CD4-positive, alpha-beta T cell (primary cell): ENCODE measurements at regions not wholly inside any gene's neighbourhood (a gene's known extent, or its start where the extent isn't known, plus 50 kb on each side); places are given as distances from the start of the nearest gene placed in this dataset.

Source experiments
- ATAC-seq: fragments of 200-7000 bp; cut with Tn5 transposase; one replicate; pipeline ENCODE4 v1.10.0; 2022; ENCODE audit warnings: mild to moderate bottlenecking; ENCODE audit not compliant: poor library complexity
- CTCF ChIA-PET: fragments of 350-600 bp; sonication (Branson Sonifier 250); formaldehyde crosslinking; loops from one replicate; lab custom pipeline; 2021; ENCODE audit warnings: antibody characterized with exemption, inconsistent platforms; lab: Charles Lee
- POLR2A ChIA-PET: fragments of 350-600 bp; sonication (Branson Sonifier 250); formaldehyde crosslinking; loops from one replicate; lab custom pipeline; 2021; ENCODE audit warnings: antibody characterized with exemption, inconsistent platforms; lab: Charles Lee
- DNase-seq, 14 experiments: peaks; one replicate each; pipeline ENCODE4 v3.0.0-alpha.2; 2013 to 2020; ENCODE audit warnings: mixed read lengths in 2 of 14
- H3K27ac ChIP-seq, 2 donors: one replicate each; pipeline versions ENCODE4 v1.5.1 to v1.7.0; 2013; ENCODE audit warnings: low read length in 2 of 2, low read depth in 1 of 2, mild to moderate bottlenecking in 1 of 2
- H3K27me3 ChIP-seq, 2 experiments: 1 replicate in 1 of 2; 2 replicates in 1 of 2; pipeline versions ENCODE4 v1.6.1 to v1.7.0; 2013; ENCODE audit warnings: low read length in 2 of 2, control low read depth in 1 of 2, mild to moderate bottlenecking in 1 of 2, moderate library complexity in 1 of 2; ENCODE audit not compliant: insufficient read depth in 2 of 2, control insufficient read depth in 1 of 2
- H3K36me3 ChIP-seq: one replicate; pipeline ENCODE4 v1.6.1; 2013; ENCODE audit warnings: low read length, control low read depth; ENCODE audit not compliant: insufficient read depth
- H3K4me1 ChIP-seq: one replicate; pipeline ENCODE4 v1.6.1; 2013; ENCODE audit warnings: low read length, control low read depth; ENCODE audit not compliant: insufficient read depth
- H3K4me3 ChIP-seq: one replicate; pipeline ENCODE4 v1.5.1; 2013; ENCODE audit warnings: mild to moderate bottlenecking, low read length, moderate library complexity
- H3K9me3 ChIP-seq, 2 experiments: 1 replicate in 1 of 2; 2 replicates in 1 of 2; pipeline versions ENCODE4 v1.6.1 to v1.7.0; 2013; ENCODE audit warnings: low read length in 2 of 2, mild to moderate bottlenecking in 2 of 2, control low read depth in 1 of 2, moderate library complexity in 1 of 2; ENCODE audit not compliant: control insufficient read depth in 1 of 2, insufficient read depth in 1 of 2
- H3K27ac Mint-ChIP-seq: one replicate; pipeline ENCODE4 v1.8.0; 2020; ENCODE audit warnings: mixed read lengths
- H3K27me3 Mint-ChIP-seq: one replicate; pipeline ENCODE4 v1.8.0; 2021; ENCODE audit warnings: mixed read lengths
- H3K36me3 Mint-ChIP-seq: one replicate; pipeline ENCODE4 v1.8.0; 2021; ENCODE audit warnings: low read depth, mixed read lengths
- H3K4me1 Mint-ChIP-seq: one replicate; pipeline ENCODE4 v1.8.0; 2021; ENCODE audit warnings: low read depth, mixed read lengths
- H3K4me3 Mint-ChIP-seq: one replicate; pipeline ENCODE4 v1.8.0; 2020; ENCODE audit warnings: mild to moderate bottlenecking, mixed read lengths
- H3K9me3 Mint-ChIP-seq: one replicate; pipeline ENCODE4 v1.8.0; 2020; ENCODE audit warnings: mixed read lengths
- intact Hi-C, 2 experiments: fragments of 100-400 bp; cut with DNase I in 1 of 2; cut with micrococcal nuclease in 1 of 2; formaldehyde crosslinking; loops; one replicate each; pipeline versions ENCODE4 v1.15.1 to v1.9.0; 2023 to 2025; cut with DNase I, micrococcal nuclease
- TF ChIP-seq, protein P1 (sequence below): fragments of 200-600 bp; IDR thresholded peaks from one replicate; pipeline ENCODE4 v1.8.0; 2022; ENCODE audit warnings: antibody characterized with exemption, mild to moderate bottlenecking

GRCh38 chr12:90489141-90489540 lies 465.8 kb downstream of the CCER1 start:
- TF ChIP-seq, protein P1, sequence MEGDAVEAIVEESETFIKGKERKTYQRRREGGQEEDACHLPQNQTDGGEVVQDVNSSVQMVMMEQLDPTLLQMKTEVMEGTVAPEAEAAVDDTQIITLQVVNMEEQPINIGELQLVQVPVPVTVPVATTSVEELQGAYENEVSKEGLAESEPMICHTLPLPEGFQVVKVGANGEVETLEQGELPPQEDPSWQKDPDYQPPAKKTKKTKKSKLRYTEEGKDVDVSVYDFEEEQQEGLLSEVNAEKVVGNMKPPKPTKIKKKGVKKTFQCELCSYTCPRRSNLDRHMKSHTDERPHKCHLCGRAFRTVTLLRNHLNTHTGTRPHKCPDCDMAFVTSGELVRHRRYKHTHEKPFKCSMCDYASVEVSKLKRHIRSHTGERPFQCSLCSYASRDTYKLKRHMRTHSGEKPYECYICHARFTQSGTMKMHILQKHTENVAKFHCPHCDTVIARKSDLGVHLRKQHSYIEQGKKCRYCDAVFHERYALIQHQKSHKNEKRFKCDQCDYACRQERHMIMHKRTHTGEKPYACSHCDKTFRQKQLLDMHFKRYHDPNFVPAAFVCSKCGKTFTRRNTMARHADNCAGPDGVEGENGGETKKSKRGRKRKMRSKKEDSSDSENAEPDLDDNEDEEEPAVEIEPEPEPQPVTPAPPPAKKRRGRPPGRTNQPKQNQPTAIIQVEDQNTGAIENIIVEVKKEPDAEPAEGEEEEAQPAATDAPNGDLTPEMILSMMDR, result no peak
- CTCF ChIA-PET, result no interaction called here

GRCh38 chr12:90485560-90485959 lies 469.4 kb downstream of the CCER1 start:
- Mint-ChIP-seq H3K9me3 (no peaks in the 10 kb centered on the region), H3K27me3 (no peaks in the 10 kb centered on the region), H3K4me1 (no peaks in the 10 kb centered on the region), H3K4me3 (no peak overlapping the region), H3K36me3 (no peaks in the 10 kb centered on the region), H3K27ac (no peak overlapping the region)
- intact Hi-C loops, result no loop called here
- ChIA-PET CTCF (no interaction called here), POLR2A (no interaction called here)
- Histone ChIP-seq H3K36me3 (no peaks in the 10 kb centered on the region), H3K4me3 (no peak overlapping the region), H3K27ac (no peak overlapping the region), H3K27me3 (no peaks in the 10 kb centered on the region), H3K4me1 (no peaks in the 10 kb centered on the region), H3K9me3 (peaks cover 4% of the 10 kb centered on the region in 2 experiments)
- no peak for ATAC-seq
- TF ChIP-seq, protein P1, result no peak
- no peak for DNase-seq

More at GRCh38 chr12:90489141-90489540, 465.8 kb downstream of the CCER1 start:
- H3K27ac ChIP-seq, result no peak overlapping the region
- Mint-ChIP-seq H3K36me3 (no peaks in the 10 kb centered on the region), H3K9me3 (peaks cover 2% of the 10 kb centered on the region), H3K4me3 (no peak overlapping the region), H3K27ac (no peak overlapping the region), H3K27me3 (no peaks in the 10 kb centered on the region), H3K4me1 (no peaks in the 10 kb centered on the region)
- H3K36me3 ChIP-seq, result no peaks in the 10 kb centered on the region
- H3K4me3 ChIP-seq, result no peak overlapping the region
- POLR2A ChIA-PET, result no interaction called here
- H3K4me1 ChIP-seq, result no peaks in the 10 kb centered on the region
- peaks cover 4 to 8% of the 10 kb centered on the region in 2 experiments for H3K9me3 ChIP-seq
- DNase-seq (no peak), ATAC-seq (no peak)
- no peaks in the 10 kb centered on the region for H3K27me3 ChIP-seq
- intact Hi-C loops, result no loop called here

- H3K36me3 ChIP-seq, result no peaks in the 10 kb centered on the region
- H3K4me3 Mint-ChIP-seq, result no peak overlapping the region
- no peaks in the 10 kb centered on the region for H3K27me3 ChIP-seq
- ChIA-PET POLR2A (no interaction called here), CTCF (no interaction called here)
- H3K36me3 Mint-ChIP-seq, result no peaks in the 10 kb centered on the region
- ATAC-seq (no peak), DNase-seq (no peak)
- no peaks in the 10 kb centered on the region for H3K4me1 Mint-ChIP-seq
- H3K27me3 Mint-ChIP-seq, result no peaks in the 10 kb centered on the region
- no peaks in the 10 kb centered on the region for H3K4me1 ChIP-seq
- no peak overlapping the region for H3K27ac ChIP-seq
- intact Hi-C loops, result no loop called here
- TF ChIP-seq, protein P1, result no peak
- H3K27ac Mint-ChIP-seq, result no peak overlapping the region
- no peaks in the 10 kb centered on the region for H3K9me3 ChIP-seq
- H3K4me3 ChIP-seq, result no peak overlapping the region
- no peaks in the 10 kb centered on the region for H3K9me3 Mint-ChIP-seq
These were observed 470.9 kb downstream of the CCER1 start for GRCh38 chr12:90484094-90484493.
